ENCODE measurements at regions not wholly inside any gene's neighbourhood (a gene's known extent, or its start where the extent isn't known, plus 50 kb on each side); places are given as distances from the start of the nearest gene placed in this dataset.

DNA sequence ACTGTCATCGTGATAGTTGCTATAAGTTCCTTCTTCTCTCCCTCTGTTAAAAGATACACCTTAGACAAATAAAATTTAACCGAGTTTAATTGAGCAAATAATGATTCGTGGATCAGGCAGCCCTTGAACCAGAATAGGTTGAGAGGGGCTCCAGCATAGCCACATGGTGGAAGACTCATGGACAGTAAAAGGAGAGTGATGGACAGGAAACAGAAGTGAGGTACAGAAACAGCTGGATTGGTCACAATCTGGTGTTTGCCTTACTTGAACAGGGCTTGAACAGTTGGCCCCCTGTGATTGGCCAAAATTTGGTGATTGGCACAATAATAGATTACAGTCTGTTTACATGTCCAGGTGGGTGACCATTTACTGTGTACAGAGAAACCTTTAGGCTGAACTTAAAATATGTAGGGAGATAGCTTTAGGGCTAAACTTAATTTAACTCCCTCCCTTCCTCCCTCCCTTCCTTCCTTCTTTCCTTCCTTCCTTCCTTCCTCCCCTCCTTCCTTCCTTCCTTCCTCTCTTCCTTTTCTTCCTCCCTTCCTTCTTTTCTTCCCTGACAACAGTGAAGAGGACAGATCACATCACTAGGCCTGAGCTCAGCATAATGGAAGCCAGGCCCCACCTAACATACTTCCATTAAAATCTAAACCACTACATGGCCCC is 531.8 kb upstream of the JARID2 start:
- no peak for TF ChIP-seq ZNF274 (IDR thresholded peaks at IDR 0.05; ENCODE audit: low read depth, low read length)
- H3K4me3 ChIP-seq (ENCODE audit: low read length): no peak overlapping the region

- H3K4me3 ChIP-seq (ENCODE audit: low read length): no peak overlapping the region
- no peak for TF ChIP-seq ZNF274 (IDR thresholded peaks at IDR 0.05; ENCODE audit: low read depth, low read length)
These were observed 530.8 kb upstream of the JARID2 start for GRCh38 chr6:14715076-14715475.

DNA sequence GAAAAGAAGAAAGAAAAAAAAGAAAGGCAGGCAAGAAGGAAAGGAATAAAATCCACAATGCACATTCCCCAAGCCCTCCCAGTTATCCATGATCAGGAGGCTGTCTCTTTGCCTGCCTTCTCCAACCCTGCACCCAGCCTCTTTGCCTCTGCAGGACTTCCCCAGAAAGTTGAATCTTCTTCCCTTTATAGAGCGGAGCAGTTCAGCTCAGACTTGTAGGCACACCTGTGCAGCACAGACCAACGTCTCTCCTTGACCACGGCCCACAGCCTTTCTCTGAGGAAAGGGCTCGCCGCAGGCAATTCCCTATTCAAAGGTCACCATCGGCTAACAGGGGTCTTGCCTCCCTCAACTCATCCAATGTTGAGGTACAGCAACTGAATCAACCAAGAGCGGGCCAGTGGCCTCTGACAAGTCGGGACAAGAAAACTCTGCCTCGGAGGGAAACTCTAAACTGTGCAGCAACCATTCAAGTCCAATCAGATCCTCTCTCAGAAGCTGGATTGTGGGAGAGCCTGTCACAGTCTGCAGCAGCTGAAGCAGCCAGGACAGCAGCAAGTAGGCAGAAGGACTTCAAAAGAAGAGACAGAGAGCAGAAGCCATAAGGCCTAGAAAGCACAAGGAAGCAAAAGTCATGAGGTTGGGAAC is 529.2 kb upstream of the JARID2 start:
- H3K4me3 ChIP-seq (ENCODE audit: low read length): no peak overlapping the region
- no peak for TF ChIP-seq ZNF274 (IDR thresholded peaks at IDR 0.05; ENCODE audit: low read depth, low read length)

GRCh38 chr6:14717307-14717706 is 528.6 kb upstream of the JARID2 start:
- no peak for TF ChIP-seq ZNF274 (IDR thresholded peaks at IDR 0.05; ENCODE audit: low read depth, low read length)
- no peak overlapping the region for H3K4me3 ChIP-seq (ENCODE audit: low read length)

DNA sequence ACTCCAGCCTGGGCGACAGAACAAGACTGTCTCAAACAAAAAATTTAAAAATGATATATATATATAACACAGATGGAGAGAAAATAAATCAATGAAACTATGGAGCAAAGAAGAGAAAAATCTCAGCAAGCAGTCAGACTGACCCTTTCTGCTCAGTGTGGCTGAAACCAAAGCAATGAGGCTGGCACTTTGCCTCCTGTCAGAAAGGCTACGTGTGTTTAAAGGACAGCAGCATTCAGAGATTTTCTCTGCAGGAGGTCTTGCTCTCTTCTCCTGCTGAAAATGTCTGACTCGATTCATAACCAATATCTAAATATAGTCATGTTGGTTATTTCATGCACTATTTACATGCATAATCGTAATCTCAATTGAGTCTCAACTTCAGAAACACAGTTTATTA is 527.0 kb upstream of the JARID2 start:
- no peak overlapping the region for H3K4me3 ChIP-seq (ENCODE audit: low read length)
- TF ChIP-seq ZNF274 (IDR thresholded peaks at IDR 0.05; ENCODE audit: low read depth, low read length): no peak

GRCh38 chr6:14719270-14719669 is 526.6 kb upstream of the JARID2 start:
- TF ChIP-seq ZNF274 (IDR thresholded peaks at IDR 0.05; ENCODE audit: low read depth, low read length): no peak
- H3K4me3 ChIP-seq (ENCODE audit: low read length): no peak overlapping the region

- H3K4me3 ChIP-seq (ENCODE audit: low read length): no peak overlapping the region
- TF ChIP-seq ZNF274 (IDR thresholded peaks at IDR 0.05; ENCODE audit: low read depth, low read length): no peak
These were observed 525.3 kb upstream of the JARID2 start for GRCh38 chr6:14720411-14721102.

- TF ChIP-seq ZNF274 (IDR thresholded peaks at IDR 0.05; ENCODE audit: low read depth, low read length): no peak
- H3K4me3 ChIP-seq (ENCODE audit: low read length): no peak overlapping the region
These were observed 524.6 kb upstream of the JARID2 start for GRCh38 chr6:14721103-14721758.

GRCh38 chr6:14722001-14722562 is 523.8 kb upstream of the JARID2 start:
- H3K4me3 ChIP-seq (ENCODE audit: low read length): no peak overlapping the region
- TF ChIP-seq ZNF274 (IDR thresholded peaks at IDR 0.05; ENCODE audit: low read depth, low read length): no peak

- TF ChIP-seq ZNF274 (IDR thresholded peaks at IDR 0.05; ENCODE audit: low read depth, low read length): no peak
- H3K4me3 ChIP-seq (ENCODE audit: low read length): no peak overlapping the region
These were observed 523.2 kb upstream of the JARID2 start for GRCh38 chr6:14722704-14723103.

DNA sequence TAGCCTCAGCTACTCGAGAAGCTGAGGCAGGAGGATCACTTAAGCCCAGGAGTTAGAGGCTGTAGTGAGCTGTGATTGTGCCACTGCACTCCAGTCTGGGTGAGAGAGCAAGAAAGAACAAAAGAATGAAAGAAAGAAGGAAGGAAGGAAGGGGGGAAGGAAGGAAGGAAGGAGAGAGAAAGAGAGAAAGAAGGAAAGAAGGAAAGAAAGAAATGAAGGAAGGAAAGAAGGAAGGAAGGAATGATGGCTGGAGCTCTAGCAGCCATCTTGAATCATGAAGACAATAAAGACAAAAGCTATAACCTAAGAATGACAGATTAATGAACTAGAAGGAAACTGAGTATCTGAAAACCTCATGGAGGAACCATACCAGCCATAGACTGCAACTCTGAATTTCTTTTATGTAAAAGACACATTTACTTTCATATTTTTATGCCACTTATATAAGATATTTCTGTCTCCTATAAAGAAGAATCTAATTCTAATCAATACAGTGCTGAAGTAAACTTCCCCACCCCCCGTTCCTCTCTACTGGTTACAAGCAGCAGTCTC is 522.3 kb upstream of the JARID2 start:
- no peak for TF ChIP-seq ZNF274 (IDR thresholded peaks at IDR 0.05; ENCODE audit: low read depth, low read length)
- no peak overlapping the region for H3K4me3 ChIP-seq (ENCODE audit: low read length)

DNA sequence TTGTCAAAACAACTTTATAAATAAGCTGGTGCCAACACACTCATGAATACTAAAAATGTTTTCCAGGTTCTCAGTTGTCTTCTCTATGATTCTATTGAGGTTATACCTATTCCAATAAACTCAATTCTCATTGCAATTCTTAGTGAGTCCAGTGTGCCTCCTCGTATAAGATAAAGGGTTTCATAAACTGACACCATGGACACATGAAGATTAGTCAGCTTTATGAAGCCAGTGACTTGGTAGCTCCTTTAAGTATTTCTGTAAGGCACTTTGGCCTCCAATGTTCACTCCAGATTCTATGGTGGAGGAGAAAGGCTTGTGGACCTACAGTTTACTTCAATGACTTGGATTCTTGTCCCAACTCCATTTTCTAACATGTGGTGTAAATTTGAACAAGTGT is 521.3 kb upstream of the JARID2 start:
- no peak for TF ChIP-seq ZNF274 (IDR thresholded peaks at IDR 0.05; ENCODE audit: low read depth, low read length)
- no peak overlapping the region for H3K4me3 ChIP-seq (ENCODE audit: low read length)

- no peak for TF ChIP-seq ZNF274 (IDR thresholded peaks at IDR 0.05; ENCODE audit: low read depth, low read length)
- no peak overlapping the region for H3K4me3 ChIP-seq (ENCODE audit: low read length)
These were observed 518.9 kb upstream of the JARID2 start for GRCh38 chr6:14726816-14727493.

All from GM08714 (cell line).